BE2C (cell line): ENCODE measurements at regions not wholly inside any gene's neighbourhood (a gene's known extent, or its start where the extent isn't known, plus 50 kb on each side); places are given as distances from the start of the nearest gene placed in this dataset.

Experiments
- DNase-seq: peaks from one replicate; pipeline ENCODE4 v3.0.0-alpha.2; 2020
- H3K27me3 ChIP-seq: fragments of 250-450 bp; sonication (Bioruptor Pico); 2 replicates; pipeline ENCODE4 v1.5.1; 2020; ENCODE audit warnings: mild to moderate bottlenecking
- H3K36me3 ChIP-seq: fragments of 250-450 bp; sonication (Bioruptor Pico); 2 replicates; pipeline ENCODE4 v1.5.1; 2020; ENCODE audit warnings: mild to moderate bottlenecking
- H3K4me1 ChIP-seq: fragments of 250-450 bp; sonication (Bioruptor Pico); 2 replicates; pipeline ENCODE4 v1.5.1; 2020
- H3K4me3 ChIP-seq: 2 replicates; pipeline ENCODE4 v1.5.1; 2011; ENCODE audit warnings: low read depth, low read length
- H3K9me3 ChIP-seq: fragments of 250-450 bp; sonication (Bioruptor Pico); 2 replicates; pipeline ENCODE4 v1.5.1; 2020
- TF ChIP-seq, protein P1 (sequence below): IDR thresholded peaks from 2 replicates; pipeline ENCODE4 v1.5.1; 2012; ENCODE audit warnings: mild to moderate bottlenecking, low read depth, low read length

DNA sequence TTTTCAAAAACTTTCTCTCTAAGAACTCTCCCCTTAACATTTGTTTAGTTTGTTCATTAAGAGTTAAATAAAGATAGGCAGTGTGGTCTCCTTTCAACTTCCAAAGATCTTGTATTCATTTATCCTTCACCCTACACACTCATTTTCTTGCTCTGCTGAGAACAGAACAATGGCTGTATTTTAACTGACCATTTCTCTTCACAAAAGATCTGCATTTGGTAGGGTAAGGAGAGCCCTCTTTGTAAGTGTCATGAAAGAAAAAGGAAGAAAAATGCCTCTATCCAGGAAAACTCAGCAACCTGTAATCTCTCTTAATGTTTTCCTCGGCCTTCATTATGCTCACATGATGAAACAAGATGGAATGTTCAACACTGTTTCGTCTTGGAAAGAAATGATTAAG lies 193.7 kb upstream of the TLE4 start:
- TF ChIP-seq, protein P1, sequence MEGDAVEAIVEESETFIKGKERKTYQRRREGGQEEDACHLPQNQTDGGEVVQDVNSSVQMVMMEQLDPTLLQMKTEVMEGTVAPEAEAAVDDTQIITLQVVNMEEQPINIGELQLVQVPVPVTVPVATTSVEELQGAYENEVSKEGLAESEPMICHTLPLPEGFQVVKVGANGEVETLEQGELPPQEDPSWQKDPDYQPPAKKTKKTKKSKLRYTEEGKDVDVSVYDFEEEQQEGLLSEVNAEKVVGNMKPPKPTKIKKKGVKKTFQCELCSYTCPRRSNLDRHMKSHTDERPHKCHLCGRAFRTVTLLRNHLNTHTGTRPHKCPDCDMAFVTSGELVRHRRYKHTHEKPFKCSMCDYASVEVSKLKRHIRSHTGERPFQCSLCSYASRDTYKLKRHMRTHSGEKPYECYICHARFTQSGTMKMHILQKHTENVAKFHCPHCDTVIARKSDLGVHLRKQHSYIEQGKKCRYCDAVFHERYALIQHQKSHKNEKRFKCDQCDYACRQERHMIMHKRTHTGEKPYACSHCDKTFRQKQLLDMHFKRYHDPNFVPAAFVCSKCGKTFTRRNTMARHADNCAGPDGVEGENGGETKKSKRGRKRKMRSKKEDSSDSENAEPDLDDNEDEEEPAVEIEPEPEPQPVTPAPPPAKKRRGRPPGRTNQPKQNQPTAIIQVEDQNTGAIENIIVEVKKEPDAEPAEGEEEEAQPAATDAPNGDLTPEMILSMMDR: no peak
- Histone ChIP-seq H3K27me3 (no peaks in the 10 kb centered on the region), H3K9me3 (no peaks in the 10 kb centered on the region; the same call in 1 of the 2 replicates), H3K4me1 (no peaks in the 10 kb centered on the region), H3K36me3 (no peaks in the 10 kb centered on the region), H3K4me3 (no peak overlapping the region)
- no peak for DNase-seq

DNA sequence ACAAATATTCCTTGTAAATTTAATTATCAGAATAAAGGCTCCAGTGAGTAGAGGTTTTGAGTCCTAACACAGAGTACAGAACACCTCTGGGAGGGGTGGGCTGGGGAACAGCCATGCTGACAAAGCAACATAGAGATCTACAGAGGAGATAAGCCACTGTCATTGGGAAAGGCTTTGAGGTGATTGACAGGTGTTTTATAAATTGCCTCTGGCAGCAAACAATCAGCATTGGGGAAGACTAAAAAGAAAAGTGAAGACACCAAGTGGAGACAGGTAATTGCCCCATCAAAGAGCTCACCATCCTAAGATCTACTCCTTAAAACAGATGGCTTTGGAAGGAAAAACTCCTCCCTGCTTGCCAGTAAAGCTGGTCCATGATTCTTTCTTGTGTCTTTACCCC lies 189.7 kb upstream of the TLE4 start:
- Histone ChIP-seq H3K4me3 (no peak overlapping the region), H3K27me3 (no peaks in the 10 kb centered on the region), H3K9me3 (no peaks in the 10 kb centered on the region), H3K36me3 (no peaks in the 10 kb centered on the region), H3K4me1 (no peaks in the 10 kb centered on the region)
- TF ChIP-seq, protein P1: no peak
- no peak for DNase-seq

DNA sequence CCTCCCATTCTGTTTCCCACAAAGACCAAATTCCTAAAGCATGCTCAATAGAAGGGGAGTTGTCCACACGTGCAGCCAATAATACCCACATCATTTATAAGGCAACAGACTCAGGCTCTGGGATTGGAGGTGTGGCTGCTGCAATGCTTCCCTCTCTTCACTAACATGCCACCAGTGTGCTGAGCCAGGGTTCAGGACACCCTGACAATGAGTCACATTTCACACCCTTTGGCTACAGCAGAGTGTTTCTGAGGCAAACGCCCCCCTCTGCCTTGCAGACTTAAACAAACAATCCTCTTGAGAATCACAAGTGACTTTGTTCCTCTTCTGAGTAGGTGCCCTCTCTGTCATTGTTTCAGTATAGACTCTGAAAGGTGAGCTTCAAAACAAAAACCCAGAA lies 189.3 kb upstream of the TLE4 start:
- no peak for DNase-seq
- Histone ChIP-seq H3K27me3 (no peaks in the 10 kb centered on the region), H3K4me1 (no peaks in the 10 kb centered on the region), H3K36me3 (no peaks in the 10 kb centered on the region), H3K4me3 (no peak overlapping the region), H3K9me3 (no peaks in the 10 kb centered on the region)
- TF ChIP-seq, protein P1: no peak

DNA sequence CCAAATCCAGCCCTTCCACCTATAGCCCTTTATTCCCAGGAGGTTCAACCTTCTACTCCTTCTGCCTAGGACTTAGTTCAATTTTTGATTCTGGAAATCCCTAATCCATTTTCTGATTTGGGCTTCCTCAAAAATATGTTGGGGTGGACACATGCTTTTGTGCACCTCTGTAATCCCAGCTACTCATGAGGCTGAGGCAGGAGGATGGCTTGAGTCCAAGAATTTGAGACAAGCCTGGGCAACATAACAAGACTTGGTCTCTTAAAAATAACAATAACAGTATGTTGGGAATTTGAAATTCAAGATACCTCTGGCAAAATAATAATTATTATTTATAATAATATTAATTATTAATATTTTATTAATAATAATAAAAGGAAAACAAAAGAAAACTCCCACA lies 188.7 kb upstream of the TLE4 start:
- Histone ChIP-seq H3K4me1 (no peaks in the 10 kb centered on the region), H3K36me3 (no peaks in the 10 kb centered on the region), H3K9me3 (no peaks in the 10 kb centered on the region), H3K27me3 (no peaks in the 10 kb centered on the region), H3K4me3 (no peak overlapping the region)
- TF ChIP-seq, protein P1: no peak
- no peak for DNase-seq

DNA sequence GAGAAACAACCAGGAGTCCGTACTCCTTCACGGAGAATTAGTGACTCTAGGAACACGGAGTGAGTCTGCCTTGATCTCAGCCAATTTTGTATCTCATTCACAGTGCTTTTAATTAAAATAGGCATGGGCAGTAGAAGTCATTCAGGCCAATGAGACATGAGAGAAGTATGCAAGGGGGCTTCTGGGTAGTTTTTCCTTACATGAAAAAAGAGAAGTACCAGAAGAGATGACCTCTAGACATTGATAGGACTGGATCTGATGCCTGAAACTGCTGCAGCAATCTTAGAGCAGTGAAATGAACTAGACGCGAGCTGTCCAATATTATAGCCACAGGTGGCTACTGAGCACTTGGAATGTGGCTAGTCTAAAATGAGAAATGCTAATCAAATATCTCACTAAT lies 187.7 kb upstream of the TLE4 start:
- TF ChIP-seq, protein P1: no peak
- no peak for DNase-seq
- Histone ChIP-seq H3K4me1 (no peaks in the 10 kb centered on the region), H3K27me3 (no peaks in the 10 kb centered on the region), H3K4me3 (no peak overlapping the region), H3K9me3 (no peaks in the 10 kb centered on the region), H3K36me3 (no peaks in the 10 kb centered on the region)

DNA sequence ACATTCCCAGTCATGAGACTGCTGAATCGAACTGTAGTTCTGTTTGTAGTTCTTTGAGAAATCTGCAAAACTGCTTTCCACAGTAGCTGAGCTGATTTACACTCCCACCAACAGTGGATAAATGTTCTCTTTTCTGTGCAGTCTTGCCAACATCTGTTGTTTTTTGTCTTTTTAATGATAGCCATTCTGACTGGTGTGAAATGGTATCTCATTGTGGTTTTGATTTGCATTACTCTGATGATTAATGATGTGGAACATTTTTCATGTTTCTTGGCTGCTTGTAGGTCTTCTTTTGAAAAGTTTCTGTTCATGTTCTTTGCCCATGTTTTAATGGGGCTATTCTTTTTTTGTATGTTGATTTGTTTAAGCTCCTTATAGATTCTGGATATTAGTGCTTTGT lies 187.3 kb upstream of the TLE4 start:
- DNase-seq: no peak
- Histone ChIP-seq H3K27me3 (no peaks in the 10 kb centered on the region), H3K4me1 (no peaks in the 10 kb centered on the region), H3K4me3 (no peak overlapping the region), H3K36me3 (no peaks in the 10 kb centered on the region), H3K9me3 (no peaks in the 10 kb centered on the region)
- TF ChIP-seq, protein P1: no peak
